SK-N-SH (cell line): ENCODE measurements at regions not wholly inside any gene's neighbourhood (a gene's known extent, or its start where the extent isn't known, plus 50 kb on each side); places are given as distances from the start of the nearest gene placed in this dataset.

ENCODE experiments used
- CTCF ChIP-seq: fragments of 200-600 bp; sonication (generic); IDR thresholded peaks from 2 replicates; pipeline ENCODE4 v1.6.1; 2017; ENCODE audit warnings: antibody characterized with exemption, mild to moderate bottlenecking, moderate library complexity
- RCOR1 ChIP-seq: fragments of 150-350 bp; IDR thresholded peaks from 2 replicates; pipeline ENCODE4 v1.6.1; 2017; ENCODE audit warnings: antibody characterized with exemption, low read length
- YY1 ChIP-seq: IDR thresholded peaks from 2 replicates; pipeline ENCODE4 v1.4.0; 2012; ENCODE audit warnings: low read depth, mild to moderate bottlenecking

- TF ChIP-seq CTCF (no peak), RCOR1 (no peak), YY1 (no peak)
Observed at GRCh38 chr2:13768274-13768673, 864.2 kb upstream of the LRATD1 start.
